ENCODE measurements at regions not wholly inside any gene's neighbourhood (a gene's known extent, or its start where the extent isn't known, plus 50 kb on each side); places are given as distances from the start of the nearest gene placed in this dataset.

DNA sequence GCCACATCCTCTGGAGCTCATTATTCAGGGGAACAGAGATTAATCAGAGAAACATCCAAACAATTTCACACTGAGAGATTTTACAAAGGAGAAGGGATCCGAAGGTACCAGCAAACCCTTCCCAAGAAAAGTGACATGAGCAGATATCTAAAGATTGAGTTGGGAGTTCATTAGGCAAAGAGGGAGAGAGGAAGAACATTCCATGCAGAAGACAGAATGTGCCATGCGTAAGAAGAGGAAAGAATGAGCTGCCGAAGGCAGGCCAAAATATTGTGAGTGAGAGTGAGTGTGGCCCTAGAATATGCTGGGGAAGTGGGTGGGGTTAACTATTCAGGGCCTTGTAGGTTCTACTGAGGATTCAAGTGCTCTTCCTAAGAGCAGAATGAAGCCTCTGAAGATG, 50.0 kb upstream of the LYVE1 start:
- H3K9me3 ChIP-seq (replicated peaks; ENCODE audit: control insufficient read depth, insufficient read depth, low read length): no peaks in the 10 kb centered on the region
- CTCF ChIA-PET: interaction anchor here (0.7 to 1.2 kb wide), 2 partner anchors 9 to 12 kb away, joined by 3 read pairs; no protein-coding TSS in a partner anchor
- intact Hi-C loops (cut with micrococcal nuclease): no loop called here
- H3K27ac ChIP-seq (ENCODE audit: insufficient read depth, low read depth, low read length): no peak overlapping the region
- H3K79me2 ChIP-seq (ENCODE audit: control insufficient read depth, insufficient read depth, low read length): no peaks in the 10 kb centered on the region
- no peaks in the 10 kb centered on the region for H4K20me1 ChIP-seq (replicated peaks; ENCODE audit: control insufficient read depth, extremely low read depth, insufficient read depth, low read length)
- no peak for FAIRE-seq
- no peak overlapping the region for H2AFZ ChIP-seq (ENCODE audit: low read depth, low read length)
- no peaks in the 10 kb centered on the region for H3K36me3 ChIP-seq (ENCODE audit: control insufficient read depth in 2 of 2, extremely low read depth in 1 of 2, insufficient read depth in 2 of 2, low read length in 2 of 2)
- no peaks in the 10 kb centered on the region for H3K9me1 ChIP-seq (replicated peaks; ENCODE audit: control insufficient read depth, extremely low read depth, insufficient read depth, low read length)
- peaks cover 2 to 3% of the 10 kb centered on the region in 2 experiments for H3K27me3 ChIP-seq (ENCODE audit: control insufficient read depth in 2 of 2, insufficient read depth in 2 of 2, low read length in 2 of 2)
- dilution Hi-C loops (cut with MboI; ENCODE audit: extremely low pct_ligation_motif_present, low sequenced_read_pairs): no loop called here
- H3K9ac ChIP-seq (replicated peaks; ENCODE audit: extremely low read depth, insufficient read depth, low read length): no peak overlapping the region
- no peak for TF ChIP-seq FOS (IDR thresholded peaks at IDR 0.05; ENCODE audit: borderline replicate concordance, insufficient read depth, low read length)
- TF ChIP-seq POLR2AphosphoS5 (IDR thresholded peaks at IDR 0.05; ENCODE audit: insufficient read depth, low read depth, low read length): no peak
- TF ChIP-seq GATA2 (IDR thresholded peaks at IDR 0.05; ENCODE audit: insufficient read depth, insufficient read length, low read depth, low read length): no peak
- TF ChIP-seq, protein P1, sequence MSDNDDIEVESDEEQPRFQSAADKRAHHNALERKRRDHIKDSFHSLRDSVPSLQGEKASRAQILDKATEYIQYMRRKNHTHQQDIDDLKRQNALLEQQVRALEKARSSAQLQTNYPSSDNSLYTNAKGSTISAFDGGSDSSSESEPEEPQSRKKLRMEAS (IDR thresholded peaks at IDR 0.05; ENCODE audit: insufficient read depth, insufficient read length): no peak
- TF ChIP-seq, protein P2, sequence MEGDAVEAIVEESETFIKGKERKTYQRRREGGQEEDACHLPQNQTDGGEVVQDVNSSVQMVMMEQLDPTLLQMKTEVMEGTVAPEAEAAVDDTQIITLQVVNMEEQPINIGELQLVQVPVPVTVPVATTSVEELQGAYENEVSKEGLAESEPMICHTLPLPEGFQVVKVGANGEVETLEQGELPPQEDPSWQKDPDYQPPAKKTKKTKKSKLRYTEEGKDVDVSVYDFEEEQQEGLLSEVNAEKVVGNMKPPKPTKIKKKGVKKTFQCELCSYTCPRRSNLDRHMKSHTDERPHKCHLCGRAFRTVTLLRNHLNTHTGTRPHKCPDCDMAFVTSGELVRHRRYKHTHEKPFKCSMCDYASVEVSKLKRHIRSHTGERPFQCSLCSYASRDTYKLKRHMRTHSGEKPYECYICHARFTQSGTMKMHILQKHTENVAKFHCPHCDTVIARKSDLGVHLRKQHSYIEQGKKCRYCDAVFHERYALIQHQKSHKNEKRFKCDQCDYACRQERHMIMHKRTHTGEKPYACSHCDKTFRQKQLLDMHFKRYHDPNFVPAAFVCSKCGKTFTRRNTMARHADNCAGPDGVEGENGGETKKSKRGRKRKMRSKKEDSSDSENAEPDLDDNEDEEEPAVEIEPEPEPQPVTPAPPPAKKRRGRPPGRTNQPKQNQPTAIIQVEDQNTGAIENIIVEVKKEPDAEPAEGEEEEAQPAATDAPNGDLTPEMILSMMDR (IDR thresholded peaks at IDR 0.05; ENCODE audit: extremely low read depth in 1 of 2, insufficient read depth in 1 of 2, low read depth in 1 of 2, low read length in 2 of 2): no peak
- no peak for TF ChIP-seq POLR2A (IDR thresholded peaks at IDR 0.05; ENCODE audit: low read depth, low read length)
- TF ChIP-seq EZH2 (IDR thresholded peaks at IDR 0.05; ENCODE audit: borderline replicate concordance, low read depth, low read length, severe bottlenecking): no peak
- no peak for TF ChIP-seq MYC (IDR thresholded peaks at IDR 0.05; ENCODE audit: low read depth, low read length)
- no peak for TF ChIP-seq JUN (IDR thresholded peaks at IDR 0.05; ENCODE audit: borderline replicate concordance, insufficient read depth, insufficient read length, low read depth)
- H3K4me2 ChIP-seq (ENCODE audit: insufficient read depth, low read length): no peak overlapping the region
- DNase-seq (ENCODE audit: low read depth, low spot score): no peak
- H3K4me3 ChIP-seq (replicated peaks in 1 of 3; ENCODE audit: insufficient read depth in 1 of 3, low read depth in 1 of 3, low read length in 3 of 3): no peak overlapping the region
- POLR2A ChIA-PET: interaction anchor here (0.8 kb wide), 1 partner anchor 12 kb away, joined by 3 read pairs; no protein-coding TSS in a partner anchor
- peaks cover 3% of the 10 kb centered on the region for H3K4me1 ChIP-seq (ENCODE audit: control insufficient read depth, extremely low read depth, insufficient read depth, low read length)
- no TSS peak for BruUV-seq (replicated peaks)
